Hippocampal formation (tissue), 2 donors: ENCODE measurements at regions not wholly inside any gene's neighbourhood (a gene's known extent, or its start where the extent isn't known, plus 50 kb on each side); places are given as distances from the start of the nearest gene placed in this dataset.
"Not testable (repeated sequence)": the region's sequence is repeated elsewhere in the genome, so short reads cannot be mapped to it uniquely, and the experiment has no call there.

Experiments
- DNase-seq, 2 donors: peaks; one replicate each; lab custom pipeline; 2025; lab: John Stamatoyannopoulos, UW

DNA sequence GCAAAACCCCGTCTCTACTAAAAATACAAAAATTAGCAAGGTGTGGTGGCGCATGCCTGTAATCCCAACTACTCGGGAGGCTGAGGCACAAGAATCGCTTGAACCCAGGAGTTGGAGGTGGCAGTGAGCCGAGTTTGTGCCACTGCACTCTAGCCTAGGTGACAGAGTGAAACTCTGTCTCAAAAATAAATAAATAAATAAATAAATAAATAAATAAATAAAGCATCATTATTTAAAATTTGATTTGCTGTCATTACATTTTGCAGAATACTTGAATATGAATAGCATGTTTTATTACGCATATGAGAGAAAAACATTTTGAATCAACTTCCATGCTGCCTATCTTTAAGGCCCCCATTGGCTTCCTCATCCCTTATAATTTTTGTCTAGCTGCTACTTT, 53.4 kb upstream of the MED14 start:
- not testable (repeated sequence) for DNase-seq

DNA sequence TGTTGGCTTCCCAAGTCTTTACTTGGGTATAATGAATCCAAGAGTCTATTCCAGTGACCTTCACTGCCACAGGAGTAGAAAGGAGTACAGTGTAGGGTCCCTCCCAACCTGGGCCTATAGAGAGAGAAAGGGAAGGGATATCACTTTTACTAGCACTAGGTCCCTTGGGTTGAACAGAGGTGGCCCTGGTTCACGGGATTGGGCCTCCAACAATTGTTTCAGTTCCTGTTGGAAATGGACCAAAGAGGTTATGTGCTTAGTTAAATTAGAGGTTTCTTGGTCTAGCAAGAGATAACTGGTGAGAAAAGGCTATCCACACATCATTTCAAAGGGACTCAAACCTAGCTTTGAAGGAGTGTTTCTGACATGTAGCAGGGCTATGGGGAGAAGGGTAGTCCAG, 57.1 kb upstream of the MED14 start:
- no peak for DNase-seq

DNA sequence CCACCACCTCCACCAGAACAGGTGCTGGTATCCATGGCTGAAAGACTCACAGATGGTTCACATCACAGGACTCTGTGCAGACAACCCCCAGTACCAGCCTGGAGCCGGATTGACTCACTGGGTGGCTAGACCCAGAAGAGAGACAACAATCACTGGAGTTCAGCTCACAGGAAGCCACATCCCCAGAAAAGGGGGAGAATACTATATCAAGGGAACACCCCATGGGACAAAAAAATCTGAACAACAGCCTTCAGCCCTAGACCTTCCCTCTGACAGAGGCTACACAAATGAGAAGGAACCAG, 59.4 kb upstream of the MED14 start:
- not testable (repeated sequence) for DNase-seq

DNA sequence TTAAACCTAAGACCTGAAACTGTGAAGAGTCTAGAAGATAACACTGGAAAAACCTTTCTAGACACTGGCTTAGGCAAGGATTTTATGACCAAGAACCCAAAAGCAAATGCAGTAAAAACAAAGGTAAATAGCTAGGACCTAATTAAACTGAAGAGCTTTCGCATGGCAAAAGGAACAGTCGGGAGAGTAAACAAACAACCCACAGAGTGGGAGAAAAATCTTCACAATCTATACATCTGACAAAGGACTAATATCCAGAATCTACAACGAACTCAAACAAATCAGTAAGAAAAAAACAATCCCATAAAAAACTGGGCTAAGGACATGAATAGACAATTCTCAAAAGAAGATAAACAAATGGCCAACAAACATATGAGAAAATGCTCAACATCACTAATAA, 64.4 kb upstream of the MED14 start:
- not testable (repeated sequence) for DNase-seq

DNA sequence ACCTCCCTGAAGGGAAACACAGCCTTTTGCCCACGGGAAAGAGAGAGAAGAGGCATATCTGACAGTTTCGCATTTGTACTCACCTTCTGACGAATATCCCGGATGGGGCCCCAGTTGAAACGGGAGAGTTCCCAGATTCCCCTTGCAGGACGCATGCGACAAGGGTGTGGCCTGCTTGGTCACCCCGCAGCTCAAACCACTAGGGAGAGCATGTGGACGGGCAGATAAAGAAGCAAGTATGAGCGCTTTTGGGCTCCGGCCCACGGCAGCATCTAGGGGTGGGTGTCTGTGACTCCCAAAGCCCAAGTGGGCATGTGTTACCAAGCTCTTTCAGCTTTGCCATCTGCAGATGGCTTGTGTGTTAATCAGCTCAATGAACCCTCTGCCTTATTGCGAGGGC, 70.1 kb upstream of the MED14 start:
- no peak for DNase-seq

DNA sequence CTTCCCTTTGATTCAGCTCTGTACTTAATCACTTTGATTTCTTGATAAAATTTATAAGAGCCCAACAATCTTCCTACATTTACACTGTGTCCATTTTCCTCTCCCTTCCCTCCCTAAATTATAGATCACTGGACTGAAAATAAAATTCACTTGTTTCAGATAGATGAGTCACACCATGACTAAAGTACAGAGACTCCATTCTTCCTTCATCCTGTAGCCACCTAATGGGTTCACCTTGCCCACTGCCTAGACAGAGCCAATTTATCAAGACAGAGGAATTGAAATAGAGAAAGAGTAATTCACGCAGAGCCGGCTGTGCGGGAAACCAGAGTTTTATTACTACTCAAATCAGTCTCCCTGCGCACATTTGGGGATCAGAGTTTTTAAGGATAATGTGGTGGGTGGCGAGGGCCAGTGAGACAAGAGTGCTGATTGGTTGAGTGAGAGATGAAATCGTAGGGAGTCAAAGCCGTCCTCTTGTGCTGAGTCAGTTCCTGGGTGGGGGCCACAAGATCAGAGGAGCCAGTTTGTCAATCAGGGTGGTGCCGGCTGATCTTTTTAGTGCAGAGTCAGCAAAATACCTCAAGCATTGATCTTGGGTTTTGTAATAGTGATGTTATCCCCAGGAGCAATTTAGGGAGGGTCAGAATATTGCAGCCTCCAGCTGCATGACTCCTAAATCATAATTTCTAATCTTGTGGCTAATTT, 71.3 kb upstream of the MED14 start:
- DNase-seq = no peak

DNA sequence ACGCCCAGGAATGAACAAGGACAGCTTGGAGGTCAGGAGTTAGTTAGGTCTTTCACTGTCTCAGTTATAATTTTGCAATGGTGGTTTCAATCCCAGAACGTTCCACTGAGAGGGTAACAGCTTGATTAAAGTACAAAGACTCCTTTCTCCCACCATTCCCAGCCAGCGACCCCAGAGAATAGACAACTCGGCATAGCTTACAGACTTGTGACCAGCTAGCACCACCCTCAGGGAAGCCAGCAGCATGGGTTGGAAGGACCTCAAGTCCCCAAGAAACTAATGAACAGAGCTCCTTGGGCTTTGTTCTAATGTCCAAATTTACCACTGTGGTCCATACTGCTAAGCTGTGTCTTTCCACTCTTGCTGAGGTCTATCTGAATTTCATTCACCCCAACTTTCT, 72.0 kb upstream of the MED14 start:
- DNase-seq = no peak

DNA sequence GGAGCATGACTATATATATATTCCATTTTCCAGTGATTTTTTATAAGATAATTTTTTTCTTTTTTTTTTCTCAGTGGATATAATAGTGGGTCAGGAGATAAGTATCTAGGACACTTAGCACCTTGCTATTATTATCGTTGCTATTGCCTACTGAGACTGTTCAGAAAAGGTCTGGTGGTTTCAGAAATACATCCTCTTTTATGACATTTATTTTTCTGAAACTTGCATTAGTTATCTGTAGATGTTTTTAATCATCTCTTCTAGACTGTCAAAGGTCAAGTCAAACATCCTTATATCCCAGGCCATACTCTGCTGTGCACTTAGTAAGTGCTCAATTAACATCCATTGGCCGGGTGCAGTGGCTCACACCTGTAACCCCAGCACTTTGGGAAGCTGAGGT, 72.9 kb upstream of the MED14 start:
- DNase-seq = no peak

DNA sequence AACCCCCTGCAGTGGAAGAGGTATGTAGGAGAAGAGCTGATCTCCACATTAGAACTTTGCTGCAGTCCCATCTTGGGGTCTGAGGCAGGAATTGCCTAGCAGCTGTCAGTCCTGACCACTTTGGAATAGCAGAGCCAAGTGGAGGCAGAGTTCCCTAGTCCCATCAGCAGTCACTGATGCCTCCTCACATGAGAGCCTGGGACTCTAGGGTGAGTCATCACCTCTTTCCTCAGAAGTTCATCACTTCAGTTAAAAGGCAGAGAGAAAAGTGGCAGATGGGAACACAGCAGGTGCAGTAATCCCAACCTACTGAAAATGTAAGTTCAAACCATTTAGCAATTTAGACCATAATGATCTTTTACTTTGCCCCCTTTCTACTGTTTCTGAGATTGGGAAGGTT, 73.9 kb upstream of the MED14 start:
- no peak for DNase-seq

DNA sequence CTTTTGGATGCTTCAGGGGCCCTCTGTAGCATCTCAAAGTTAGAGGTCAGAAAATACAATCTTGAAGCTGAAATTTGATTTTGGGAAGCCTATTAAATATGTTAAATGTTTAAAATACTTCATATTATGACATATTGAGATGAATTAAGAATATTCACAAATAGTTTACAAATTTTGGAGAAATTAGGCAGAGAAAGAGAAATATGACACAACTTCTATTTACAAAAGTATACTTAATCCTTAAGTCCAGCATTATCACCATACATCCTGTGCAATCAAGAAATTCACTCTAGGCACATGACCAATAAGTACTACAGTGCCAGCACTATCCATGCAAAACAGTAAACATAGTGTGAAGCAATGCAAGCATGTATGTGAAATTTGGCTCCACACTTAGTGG, 79.7 kb upstream of the MED14 start:
- DNase-seq = not testable (repeated sequence)

DNA sequence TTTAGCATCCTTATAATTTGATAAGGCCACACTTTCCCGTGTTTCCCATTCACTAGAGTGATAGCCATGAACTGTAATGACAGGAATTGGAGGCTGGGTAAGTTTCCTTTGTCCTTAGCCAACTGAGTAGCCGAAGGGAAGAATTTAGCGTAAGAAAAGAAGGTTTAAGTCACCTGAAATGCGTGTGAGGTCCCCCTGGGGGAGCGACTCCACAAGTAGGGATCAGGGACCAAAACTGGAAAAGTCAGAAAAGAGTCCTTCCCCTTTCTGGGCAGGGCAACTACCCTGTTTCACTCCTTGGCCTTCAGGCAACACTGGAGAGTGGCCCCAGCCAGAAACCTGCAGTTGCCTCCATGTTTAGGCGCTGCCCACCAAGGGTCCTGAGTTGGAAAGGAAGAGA, 81.6 kb upstream of the MED14 start:
- DNase-seq = no peak

DNA sequence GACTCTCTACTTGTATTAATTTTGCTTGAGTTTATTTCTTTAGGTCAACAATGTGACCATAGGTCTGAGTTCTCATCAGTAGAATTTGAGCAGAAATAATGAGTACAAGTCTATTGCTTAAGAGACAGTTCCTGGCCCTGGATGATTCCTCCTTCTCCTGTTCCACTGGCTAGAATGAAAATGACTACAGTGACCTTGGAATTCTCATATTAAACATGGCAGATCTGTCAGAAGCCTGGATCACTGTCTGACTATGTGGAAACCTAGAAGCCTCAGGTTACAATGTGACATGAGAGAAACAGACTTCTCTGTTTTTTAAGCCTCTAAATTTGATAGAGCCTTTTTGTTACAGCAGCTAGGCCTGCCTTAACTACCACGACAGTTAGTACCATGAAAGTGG, 82.9 kb upstream of the MED14 start:
- no peak for DNase-seq

DNA sequence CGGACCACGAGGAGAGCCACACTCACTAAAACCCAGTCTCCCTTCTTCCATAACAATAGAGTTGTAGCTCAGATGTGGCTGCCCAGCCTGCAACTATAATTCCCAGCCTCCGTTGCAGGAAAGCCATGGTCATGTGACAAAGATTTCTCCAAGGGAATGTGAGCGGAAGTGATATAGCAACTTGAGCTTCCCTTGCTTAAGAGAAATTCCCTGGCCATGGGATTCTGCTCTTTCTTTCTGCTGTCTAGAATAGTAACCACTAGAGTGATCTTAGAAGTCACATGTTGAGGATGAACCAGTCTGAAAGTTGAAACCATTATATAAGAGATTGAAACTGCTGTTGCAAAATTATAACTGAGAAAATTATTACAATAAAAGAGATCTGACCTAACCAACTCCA, 86.4 kb upstream of the MED14 start:
- DNase-seq = no peak

DNA sequence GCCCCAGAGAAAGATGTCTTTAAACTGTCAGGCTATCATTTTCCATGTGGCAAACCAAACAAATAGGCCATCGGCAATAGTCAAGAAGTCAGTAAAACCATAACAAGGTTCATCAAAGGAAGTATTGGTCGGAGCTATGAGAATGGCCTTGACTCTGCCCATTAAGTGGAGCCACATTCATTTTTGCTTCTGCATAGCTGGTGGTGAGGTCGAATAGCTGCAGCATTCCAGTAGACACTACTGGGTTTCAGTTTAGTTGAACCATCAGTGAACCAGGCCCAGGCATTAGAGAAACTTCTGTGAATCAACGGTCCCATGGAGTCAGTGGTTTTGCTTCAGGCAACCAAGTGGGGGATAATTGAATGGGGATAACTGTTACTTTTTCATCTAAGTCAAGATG, 92.0 kb upstream of the MED14 start:
- no peak for DNase-seq

DNA sequence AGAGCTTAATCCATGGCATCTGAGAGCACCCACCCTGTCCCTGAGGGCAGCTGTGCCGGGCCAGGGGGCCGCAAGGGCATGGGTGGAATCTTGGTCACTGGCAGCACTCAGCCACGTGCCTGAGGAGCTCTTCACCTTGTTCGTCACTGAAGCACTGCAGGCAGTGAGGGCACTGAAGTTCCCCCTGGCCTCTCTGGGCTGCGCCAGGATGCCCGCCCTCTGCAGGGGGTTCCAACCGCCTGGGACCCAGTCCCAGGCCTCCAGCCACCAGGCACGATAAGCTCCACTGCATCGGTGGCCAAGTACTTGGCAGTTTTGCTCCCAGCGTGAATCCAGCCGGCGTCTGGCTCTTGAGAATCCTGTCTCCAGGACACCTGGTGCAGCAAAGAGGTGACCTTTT, 96.4 kb upstream of the MED14 start:
- no peak for DNase-seq

DNA sequence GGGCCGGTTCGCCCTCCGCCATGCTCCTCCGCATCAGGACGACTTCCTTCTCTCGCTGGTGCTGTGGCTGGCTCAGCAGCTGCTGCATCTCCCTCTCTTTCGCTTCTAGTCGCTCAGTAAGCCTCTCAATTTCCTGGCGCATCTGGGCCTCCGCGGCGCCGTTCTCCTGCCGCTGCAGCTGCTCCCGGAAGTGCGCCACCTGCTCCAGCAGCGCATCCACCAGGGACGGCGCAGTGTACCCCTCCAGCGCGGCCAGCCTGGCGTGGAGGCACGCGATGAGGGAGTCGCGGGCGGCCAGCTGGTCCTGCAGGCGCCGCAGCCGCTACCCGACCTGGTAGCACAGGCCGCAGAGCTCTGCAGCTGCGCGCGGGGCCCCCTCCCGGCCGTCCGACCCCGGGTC, 97.4 kb upstream of the MED14 start:
- DNase-seq = no peak

DNA sequence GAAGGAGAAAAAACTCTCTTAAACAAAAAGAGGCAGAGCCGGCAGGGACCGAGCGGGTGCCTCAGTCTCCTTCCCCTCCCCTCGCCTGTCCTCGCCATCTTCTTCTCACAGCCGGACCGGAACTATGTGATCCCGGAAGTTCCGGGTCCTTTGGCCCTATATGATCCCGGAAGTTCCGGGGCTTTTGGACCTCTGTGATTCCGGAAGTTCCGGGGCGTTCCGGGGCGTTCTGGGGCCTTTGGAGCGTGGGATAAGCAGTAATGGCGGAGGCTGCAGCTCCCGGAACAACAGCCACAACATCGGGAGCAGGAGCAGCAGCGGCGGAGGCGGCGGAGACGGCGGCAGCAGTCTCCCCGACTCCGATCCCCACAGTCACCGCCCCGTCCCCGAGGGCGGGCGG, 98.9 kb upstream of the MED14 start:
- no peak for DNase-seq

DNA sequence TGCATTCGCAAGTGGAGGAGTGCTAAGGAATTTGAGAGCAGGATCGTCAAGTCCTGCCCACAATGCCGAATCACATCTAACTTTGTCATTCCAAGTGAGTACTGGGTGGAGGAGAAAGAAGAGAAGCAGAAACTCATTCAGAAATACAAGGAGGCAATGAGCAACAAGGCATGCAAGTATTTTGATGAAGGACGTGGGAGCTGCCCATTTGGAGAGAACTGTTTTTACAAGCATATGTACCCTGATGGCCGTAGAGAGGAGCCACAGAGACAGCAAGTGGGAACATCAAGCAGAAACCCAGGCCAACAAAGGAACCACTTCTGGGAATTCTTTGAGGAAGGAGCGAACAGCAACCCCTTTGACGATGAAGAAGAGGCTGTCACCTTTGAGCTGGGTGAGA, 100.2 kb upstream of the MED14 start:
- DNase-seq = no peak

DNA sequence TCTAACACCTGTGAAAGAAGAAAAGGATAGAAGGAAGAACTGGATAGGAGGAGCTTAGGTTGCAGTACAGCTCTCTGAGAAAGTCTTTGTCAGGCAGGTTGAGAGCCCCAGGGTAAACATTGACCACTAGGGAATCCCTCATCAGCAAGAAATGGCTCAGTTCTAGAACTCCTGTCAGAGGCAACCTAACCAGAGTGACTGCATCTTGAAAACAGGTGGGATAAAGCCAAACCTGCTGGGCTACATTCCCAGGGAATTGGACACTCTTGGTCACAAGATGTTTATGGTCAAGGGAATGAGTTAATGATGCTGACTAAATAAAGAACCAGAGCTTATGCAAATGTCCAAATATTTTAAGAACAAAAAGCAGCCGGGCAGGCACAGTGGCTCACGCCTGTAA, 108.3 kb upstream of the MED14 start:
- DNase-seq = no peak

DNA sequence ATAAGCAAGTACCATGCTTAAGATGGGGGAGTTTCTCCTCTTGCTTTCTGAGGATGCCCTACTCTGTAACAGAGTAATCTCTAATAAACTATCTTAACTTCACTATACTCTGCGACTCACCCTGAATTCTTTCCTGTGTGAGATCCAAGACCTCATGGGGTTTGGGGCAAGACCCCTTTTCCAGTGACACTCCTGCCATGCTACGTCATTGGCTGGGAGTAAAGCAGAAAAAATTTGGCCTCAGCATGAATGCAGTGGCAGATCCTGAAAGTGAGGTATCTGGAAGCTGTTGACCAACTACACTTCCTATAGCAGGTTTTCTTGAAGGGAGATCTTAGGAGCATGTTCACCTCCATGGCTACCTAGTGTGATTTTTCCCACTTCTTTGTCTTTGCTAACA, 109.1 kb upstream of the MED14 start:
- DNase-seq = no peak

DNA sequence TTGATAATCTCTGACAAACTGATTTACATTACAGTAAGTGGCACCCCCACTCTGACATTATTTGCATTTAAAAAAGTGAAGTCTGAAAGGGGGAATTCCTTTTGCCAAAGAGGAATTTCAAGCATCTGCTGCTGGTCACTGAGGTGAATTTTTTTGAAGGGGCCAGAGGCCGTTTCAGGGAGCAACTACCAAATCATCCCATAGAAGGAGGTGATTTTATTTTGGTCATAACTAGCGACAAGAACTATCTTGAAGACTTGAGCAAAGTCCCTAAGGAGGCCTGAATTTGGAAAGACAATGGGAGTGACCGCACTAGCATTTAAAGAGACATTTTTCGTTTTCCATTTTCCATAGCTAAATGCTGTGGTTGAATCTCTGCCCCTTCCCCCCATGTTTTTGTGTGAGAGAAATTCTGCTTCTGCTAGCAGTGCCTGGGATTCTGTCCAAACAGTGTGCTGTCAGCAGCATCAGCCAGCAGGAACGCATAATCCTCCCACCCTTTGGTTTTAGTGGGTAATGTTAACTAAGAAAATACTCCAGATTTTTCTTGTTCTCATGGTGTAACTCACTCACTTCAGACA, 110.1 kb upstream of the MED14 start:
- DNase-seq = peak; percentile 4

DNA sequence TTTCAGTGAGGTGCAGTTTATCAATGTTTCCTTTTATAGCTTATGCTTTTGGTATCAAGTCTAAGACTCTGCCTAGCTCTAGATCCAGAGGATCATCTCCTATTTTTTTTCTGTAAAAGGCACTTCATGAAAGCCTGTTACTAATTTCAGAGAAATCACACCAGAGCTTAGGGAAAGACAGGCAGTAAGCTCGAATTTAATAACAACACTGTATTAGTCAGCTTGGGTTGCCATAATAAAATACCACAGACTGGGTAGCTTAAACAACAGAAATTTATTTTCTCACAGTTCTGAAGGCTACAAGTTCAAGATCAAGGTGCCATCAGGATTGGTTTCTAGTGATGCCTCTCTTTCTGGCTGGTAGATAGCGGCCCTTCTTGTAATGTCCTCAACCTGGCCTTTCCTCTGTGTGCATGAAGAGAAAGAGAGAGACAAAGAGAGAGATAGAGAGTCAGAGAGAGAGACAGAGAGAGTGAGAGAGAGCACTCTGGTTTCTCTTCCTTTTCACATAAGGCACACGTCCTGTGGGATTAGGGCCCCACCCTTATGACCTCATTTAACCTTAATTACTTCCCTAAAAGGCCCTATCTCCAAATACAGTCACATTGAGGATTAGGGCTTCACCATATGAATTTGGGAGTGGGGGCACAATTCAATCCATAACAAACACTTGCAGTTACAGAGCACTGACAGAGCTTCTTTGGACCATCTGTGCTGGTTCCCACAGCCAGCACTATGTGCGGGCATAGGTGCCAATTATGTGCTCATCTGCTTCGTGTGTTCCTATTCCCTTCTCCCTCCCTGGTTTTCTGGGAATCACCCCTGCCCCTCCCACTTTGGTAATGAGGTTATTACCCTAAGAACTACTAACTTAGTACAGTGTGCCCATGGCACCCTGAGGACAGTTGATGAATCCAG, 114.8 kb upstream of the MED14 start:
- no peak for DNase-seq

DNA sequence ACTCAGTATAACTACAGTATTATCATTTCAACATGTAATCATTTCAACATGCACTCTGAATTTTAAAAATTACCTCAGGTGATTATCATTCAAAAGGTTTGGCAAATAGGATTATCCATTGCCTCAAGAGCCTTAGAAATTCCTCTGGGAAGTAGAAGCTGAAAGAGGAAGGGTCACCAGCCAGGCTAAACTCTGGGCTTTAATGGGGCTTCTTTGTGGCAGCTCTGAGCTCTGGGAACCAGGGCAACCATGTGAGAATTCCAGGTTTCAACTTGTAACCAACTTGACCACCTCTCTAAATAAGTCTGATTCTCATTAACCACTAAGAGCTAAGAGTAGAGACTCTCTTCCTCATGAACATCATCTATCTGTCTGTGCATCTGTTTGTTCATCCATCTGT, 117.2 kb upstream of the MED14 start:
- no peak for DNase-seq
